GM12864 (cell line): ENCODE measurements at regions not wholly inside any gene's neighbourhood (a gene's known extent, or its start where the extent isn't known, plus 50 kb on each side); places are given as distances from the start of the nearest gene placed in this dataset.

Experiments
- DNase-seq: peaks from one replicate; pipeline ENCODE4 v3.0.0-alpha.2; 2011; ENCODE audit warnings: low read depth
- H3K4me3 ChIP-seq: 2 replicates; pipeline ENCODE4 v1.5.1; 2011; ENCODE audit warnings: mild to moderate bottlenecking, low read depth, low read length, control low read depth
- CTCF ChIP-seq: IDR thresholded peaks from 2 replicates; pipeline ENCODE4 v1.5.1; 2011; ENCODE audit warnings: low read depth, mild to moderate bottlenecking, moderate library complexity, low read length, control low read depth, inconsistent platforms; ENCODE audit errors: missing control alignments

GRCh38 chr20:58162986-58163385 is 65.5 kb downstream of the ANKRD60 start:
- no peak overlapping the region for H3K4me3 ChIP-seq
- no peak for DNase-seq
- no peak for TF ChIP-seq CTCF

GRCh38 chr20:58161192-58161591 is 67.3 kb downstream of the ANKRD60 start:
- no peak for TF ChIP-seq CTCF

GRCh38 chr20:58160451-58161061 is 67.9 kb downstream of the ANKRD60 start:
- no peak for DNase-seq
- TF ChIP-seq CTCF, result no peak
- H3K4me3 ChIP-seq, result no peak overlapping the region

More at GRCh38 chr20:58161192-58161591, 67.3 kb downstream of the ANKRD60 start:
- no peak overlapping the region for H3K4me3 ChIP-seq
- no peak for DNase-seq

- no peak for DNase-seq
- peak; percentile 32 for TF ChIP-seq CTCF
- H3K4me3 ChIP-seq, result no peak overlapping the region
Observed at GRCh38 chr20:58155148-58155925, 73.1 kb downstream of the ANKRD60 start.

GRCh38 chr20:58154113-58154512 is 74.3 kb downstream of the ANKRD60 start:
- DNase-seq, result no peak
- H3K4me3 ChIP-seq, result no peak overlapping the region
- no peak for TF ChIP-seq CTCF

- no peak for DNase-seq
- no peak for TF ChIP-seq CTCF
- H3K4me3 ChIP-seq, result no peak overlapping the region
Observed at GRCh38 chr20:58153121-58153520, 75.3 kb downstream of the ANKRD60 start.

GRCh38 chr20:58150772-58151171 is 77.7 kb downstream of the ANKRD60 start:
- H3K4me3 ChIP-seq, result no peak overlapping the region
- DNase-seq, result no peak
- no peak for TF ChIP-seq CTCF
